COR-L47 (cell line): ENCODE measurements at regions not wholly inside any gene's neighbourhood (a gene's known extent, or its start where the extent isn't known, plus 50 kb on each side); places are given as distances from the start of the nearest gene placed in this dataset.

ENCODE experiments used
- DNase-seq: peaks from one replicate; lab custom pipeline; 2025; lab: John Stamatoyannopoulos, UW

- DNase-seq: no peak
Measured at GRCh38 chr7:130880668-130881067, 146.7 kb upstream of the KLF14 start.

GRCh38 chr7:130881091-130881798 lies 147.2 kb upstream of the KLF14 start:
- DNase-seq: no peak

GRCh38 chr7:130881799-130882141 lies 147.8 kb upstream of the KLF14 start:
- DNase-seq: no peak

GRCh38 chr7:130882396-130882795 lies 148.4 kb upstream of the KLF14 start:
- no peak for DNase-seq

- DNase-seq: no peak
Measured at GRCh38 chr7:130883928-130884327, 149.9 kb upstream of the KLF14 start.

- peak; percentile 12 for DNase-seq
Measured at GRCh38 chr7:130884437-130885417, 150.7 kb upstream of the KLF14 start.

- no peak for DNase-seq
Measured at GRCh38 chr7:130886438-130887135, 152.6 kb upstream of the KLF14 start.

GRCh38 chr7:130887182-130887956 lies 153.4 kb upstream of the KLF14 start:
- DNase-seq: no peak

GRCh38 chr7:130887957-130888371 lies 154.0 kb upstream of the KLF14 start:
- no peak for DNase-seq

- DNase-seq: no peak
Measured at GRCh38 chr7:130888468-130888867, 154.5 kb upstream of the KLF14 start.

- no peak for DNase-seq
Measured at GRCh38 chr7:130890176-130891020, 156.4 kb upstream of the KLF14 start.

- no peak for DNase-seq
Measured at GRCh38 chr7:130891254-130892094, 157.5 kb upstream of the KLF14 start.

GRCh38 chr7:130893441-130893894 lies 159.5 kb upstream of the KLF14 start:
- no peak for DNase-seq

GRCh38 chr7:130894146-130894908 lies 160.3 kb upstream of the KLF14 start:
- no peak for DNase-seq

GRCh38 chr7:130894909-130895750 lies 161.1 kb upstream of the KLF14 start:
- no peak for DNase-seq

- DNase-seq: no peak
Measured at GRCh38 chr7:130896051-130896881, 162.3 kb upstream of the KLF14 start.

- no peak for DNase-seq
Measured at GRCh38 chr7:130896898-130897514, 163.0 kb upstream of the KLF14 start.
